GM18498 (cell line): ENCODE measurements at regions not wholly inside any gene's neighbourhood (a gene's known extent, or its start where the extent isn't known, plus 50 kb on each side); places are given as distances from the start of the nearest gene placed in this dataset.

Experiments
- ATAC-seq: cut with Tn5 transposase; IDR thresholded peaks from one replicate; pipeline ENCODE4 v1.9.1; 2021; ENCODE audit warnings: mild to moderate bottlenecking, moderate library complexity; ENCODE audit not compliant: unreplicated experiment

GRCh38 chr12:13769966-13770365, 211.4 kb downstream of the GRIN2B start:
- ATAC-seq = no peak

DNA sequence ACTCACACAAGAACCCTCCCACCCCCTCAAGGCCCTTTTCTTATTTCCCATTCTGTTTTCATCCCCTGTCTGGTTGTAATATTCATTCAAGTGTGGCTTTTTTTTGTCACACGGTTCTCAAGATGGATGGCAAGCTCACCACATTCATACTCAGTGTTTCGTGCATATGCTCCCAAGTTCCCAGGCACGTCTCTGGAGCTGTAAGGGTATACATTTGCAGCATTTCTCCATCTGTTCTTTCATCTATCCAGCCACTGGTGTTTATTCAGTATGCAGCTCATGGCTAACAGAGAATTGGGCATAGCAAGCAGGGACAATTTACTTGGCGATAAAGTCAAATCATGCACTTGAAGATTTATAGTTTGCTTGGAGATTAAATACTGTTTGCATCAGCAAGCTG, 212.1 kb downstream of the GRIN2B start:
- no peak for ATAC-seq

- ATAC-seq = no peak
These were observed 216.7 kb downstream of the GRIN2B start for GRCh38 chr12:13764748-13765147.

DNA sequence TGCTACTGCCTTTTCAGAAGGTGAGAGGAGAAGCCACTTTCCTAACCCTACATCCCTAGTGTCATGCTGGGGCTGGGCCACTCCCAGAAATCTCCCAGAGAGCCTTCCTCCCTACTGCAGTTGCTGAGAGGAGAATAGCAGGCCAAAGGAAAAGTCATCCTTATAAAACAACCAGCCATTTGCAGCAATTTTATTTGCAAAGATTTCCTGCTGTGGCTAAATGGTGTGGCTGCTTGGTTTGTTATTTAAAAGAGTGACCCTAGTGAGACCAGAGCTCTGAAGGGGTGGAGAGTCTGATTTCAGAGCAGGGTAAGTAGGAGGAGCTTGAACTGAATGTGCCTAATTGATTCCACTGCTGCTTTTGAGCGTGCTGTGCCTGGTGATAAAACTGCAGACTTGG, 232.0 kb downstream of the GRIN2B start:
- ATAC-seq = no peak

DNA sequence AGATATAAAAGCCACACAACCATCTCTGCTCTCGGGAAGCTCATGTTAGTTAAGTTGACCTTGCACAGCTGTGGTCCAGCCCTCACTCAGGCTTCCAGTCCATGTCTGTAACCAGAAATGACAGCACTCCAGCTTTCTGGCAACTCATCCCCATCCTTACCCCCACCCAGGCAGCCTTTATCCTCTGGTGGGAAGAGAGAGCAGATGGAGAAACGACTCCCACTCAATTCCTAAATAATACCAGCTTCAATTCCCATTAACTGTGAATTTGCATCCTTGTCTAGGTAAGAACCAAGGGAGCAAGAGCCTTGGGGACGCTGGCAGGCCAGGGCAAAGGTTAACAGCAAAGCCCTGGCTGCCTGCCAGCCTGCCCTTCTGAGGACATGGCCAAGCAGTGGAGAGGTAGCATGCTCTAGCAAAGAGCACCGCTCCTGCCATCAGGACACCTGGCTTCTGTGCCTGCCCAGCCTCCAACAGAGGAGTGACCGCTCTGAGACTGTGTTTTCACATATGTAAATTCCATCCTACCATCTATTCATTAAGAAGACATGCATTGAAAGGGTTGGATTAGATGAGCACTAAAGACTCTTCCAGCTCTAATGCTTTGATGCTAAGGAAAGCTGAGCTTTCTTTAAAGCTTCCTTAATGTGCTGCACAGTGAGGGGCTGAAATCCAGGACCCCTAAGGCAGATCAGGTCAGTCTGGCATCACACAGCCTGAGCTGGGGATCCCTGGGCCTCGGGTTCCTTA, 236.1 kb downstream of the GRIN2B start:
- no peak for ATAC-seq

DNA sequence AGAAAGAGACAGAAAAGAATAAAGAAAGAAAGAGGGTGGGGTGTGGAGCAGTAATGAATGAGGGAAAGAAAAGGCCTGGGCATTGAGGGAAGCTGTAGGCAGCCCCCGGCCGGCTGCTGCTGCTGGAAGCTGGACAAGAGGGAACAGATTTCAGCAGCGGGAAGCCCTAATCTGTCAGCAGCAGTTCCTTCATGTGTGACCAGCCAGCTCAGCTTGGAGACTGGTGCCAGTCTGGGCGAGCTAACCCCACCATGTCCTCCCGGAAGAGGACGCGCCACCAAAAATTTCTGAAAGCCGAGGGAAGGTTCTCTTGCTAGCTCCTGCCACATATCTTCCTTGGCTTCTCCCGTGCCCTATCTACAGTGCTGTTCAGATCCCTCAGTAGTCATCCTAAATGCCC, 236.8 kb downstream of the GRIN2B start:
- no peak for ATAC-seq

DNA sequence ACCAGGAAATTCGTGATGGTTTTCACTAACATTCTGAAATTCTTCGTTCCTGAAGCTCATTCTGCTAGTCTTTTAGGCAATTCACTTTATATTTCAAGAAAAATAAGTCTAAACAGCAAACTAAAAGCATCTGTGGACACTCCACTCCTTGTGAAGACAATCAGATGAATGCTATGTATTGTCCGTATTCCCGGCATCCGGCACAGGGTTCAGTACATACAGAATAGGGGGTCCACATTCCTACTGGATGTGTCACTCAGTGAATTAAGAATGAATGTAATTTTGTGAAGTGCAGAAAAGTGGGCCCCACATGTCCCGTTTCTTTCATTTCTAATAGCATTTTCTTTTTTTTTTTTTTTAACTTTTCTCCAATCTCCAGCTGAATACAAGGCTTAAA, 241.3 kb downstream of the GRIN2B start:
- ATAC-seq = no peak

DNA sequence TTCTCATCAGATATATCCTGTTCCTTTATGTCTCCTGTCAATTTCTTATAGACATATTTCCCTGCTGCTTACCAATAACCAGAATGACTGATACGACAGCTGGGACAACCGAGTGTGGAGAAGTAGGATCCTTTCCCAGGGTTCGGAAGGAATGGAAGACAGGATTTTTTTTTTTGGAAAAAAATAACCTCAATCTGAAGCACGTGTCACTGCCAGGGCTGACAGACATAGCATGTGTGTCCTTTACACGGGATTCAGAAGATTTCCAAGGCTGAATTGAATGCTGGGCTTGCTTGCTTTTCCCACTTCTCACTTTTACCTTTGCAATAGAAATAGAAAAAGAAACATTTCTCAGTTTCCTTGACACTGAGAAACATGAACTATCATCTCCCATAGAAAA, 245.7 kb downstream of the GRIN2B start:
- no peak for ATAC-seq

DNA sequence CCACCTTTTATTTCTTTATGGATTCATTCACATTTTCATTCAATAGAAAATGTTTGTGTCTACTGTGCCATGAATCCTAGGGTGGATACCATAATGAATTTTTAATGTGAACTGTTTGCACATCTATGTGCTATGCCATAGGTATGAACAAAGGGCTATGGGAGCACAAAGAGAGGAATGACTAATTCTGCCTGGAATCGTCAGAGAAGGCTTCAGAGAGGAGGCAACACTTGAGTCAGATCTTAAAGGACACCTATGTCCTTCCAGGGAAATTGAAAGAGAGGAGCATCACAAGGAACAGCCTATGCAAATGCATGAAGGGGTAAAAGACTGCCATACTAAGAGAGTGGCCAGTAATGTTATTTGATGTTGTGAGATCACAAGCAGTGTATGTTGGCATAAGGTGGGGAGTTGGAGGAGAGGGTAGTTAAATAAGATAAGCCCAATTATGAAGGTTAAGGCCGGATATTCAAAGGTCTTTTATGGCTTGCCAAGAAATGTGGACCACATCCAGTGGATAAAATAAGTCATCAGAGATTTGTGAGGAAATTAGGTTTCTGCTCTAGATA, 246.7 kb downstream of the GRIN2B start:
- ATAC-seq = no peak

GRCh38 chr12:13727707-13728195, 253.7 kb downstream of the GRIN2B start:
- no peak for ATAC-seq

- no peak for ATAC-seq
These were observed 256.4 kb downstream of the GRIN2B start for GRCh38 chr12:13725049-13725448.

GRCh38 chr12:13724136-13724535, 257.3 kb downstream of the GRIN2B start:
- no peak for ATAC-seq

GRCh38 chr12:13719986-13720385, 261.4 kb downstream of the GRIN2B start:
- ATAC-seq = no peak

DNA sequence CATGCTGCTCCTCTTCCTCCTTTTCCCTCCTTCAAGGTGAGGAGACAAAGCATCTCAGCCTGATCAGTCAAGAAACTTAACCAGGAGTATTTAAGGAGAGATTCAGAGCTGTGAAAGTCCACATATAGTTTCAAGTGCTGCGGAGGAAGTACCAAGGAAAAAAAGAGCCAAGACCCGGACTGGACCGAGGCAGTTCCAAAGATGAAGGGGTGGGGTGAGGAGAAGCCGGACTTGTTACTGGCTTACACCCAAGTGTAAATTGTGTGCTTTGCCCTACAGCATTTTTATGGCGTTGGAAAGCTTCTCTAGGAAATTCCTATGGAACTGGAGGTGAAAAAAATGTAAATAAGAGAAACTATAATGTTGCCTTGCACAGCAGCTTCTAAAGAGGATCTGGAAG, 263.1 kb downstream of the GRIN2B start:
- no peak for ATAC-seq

- ATAC-seq = no peak
These were observed 265.3 kb downstream of the GRIN2B start for GRCh38 chr12:13716119-13716518.

GRCh38 chr12:13713556-13714410, 267.6 kb downstream of the GRIN2B start:
- no peak for ATAC-seq

DNA sequence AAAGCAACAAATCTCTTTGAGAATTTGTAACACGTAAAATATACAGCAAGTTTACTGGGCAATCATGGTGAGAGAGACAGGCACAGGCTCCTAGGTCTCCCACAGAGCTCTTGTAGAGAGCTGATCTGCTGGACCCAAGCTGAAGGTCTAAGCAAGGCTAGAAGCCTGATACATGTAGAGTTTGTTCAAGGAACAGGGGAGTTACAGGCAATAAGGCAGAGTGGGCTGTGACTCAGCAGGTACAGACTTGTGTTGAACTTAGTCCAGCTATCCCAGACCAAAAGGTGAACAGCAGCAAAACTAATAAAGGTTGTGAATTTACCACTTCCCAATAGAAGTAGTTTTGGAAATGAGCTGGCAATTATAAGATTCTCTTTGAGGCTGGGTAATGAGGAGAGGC, 273.6 kb downstream of the GRIN2B start:
- no peak for ATAC-seq

DNA sequence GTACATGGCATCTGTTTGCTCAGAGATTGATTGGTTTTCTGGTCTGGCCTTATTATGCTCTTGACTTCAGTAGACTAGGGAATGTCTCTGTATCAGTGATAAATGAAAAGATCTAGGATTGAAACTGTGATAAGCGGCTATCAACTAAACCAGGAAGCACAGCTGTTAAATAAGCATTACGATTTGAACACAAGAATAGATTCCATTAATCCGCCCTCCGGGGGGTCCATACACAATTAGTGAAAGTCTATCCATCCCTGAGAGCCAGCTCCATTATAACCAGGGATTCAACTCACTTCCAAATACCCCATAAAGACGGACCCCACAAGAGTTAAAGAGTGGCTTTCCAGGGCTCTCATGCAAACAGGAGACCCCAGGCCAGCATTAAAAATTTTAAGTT, 279.0 kb downstream of the GRIN2B start:
- no peak for ATAC-seq

- no peak for ATAC-seq
These were observed 279.9 kb downstream of the GRIN2B start for GRCh38 chr12:13701502-13701901.

DNA sequence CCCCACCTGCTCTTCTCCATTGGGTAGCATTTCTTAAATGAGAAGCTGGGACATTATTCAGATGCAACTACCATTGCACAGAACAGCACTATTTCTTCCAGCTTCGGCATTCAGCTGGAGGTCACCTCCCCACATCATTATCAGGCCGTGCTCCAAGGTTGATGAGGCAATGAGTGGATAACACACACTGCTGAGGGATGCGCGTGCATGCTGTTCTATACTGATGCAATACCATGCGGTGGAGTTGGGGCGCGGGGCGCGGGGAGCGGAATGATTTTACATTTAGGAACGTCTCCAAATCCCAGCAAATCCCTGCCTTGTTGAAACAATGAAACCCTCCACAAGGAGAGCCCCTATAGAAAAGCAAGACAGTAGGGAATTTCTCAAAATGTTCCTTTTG, 283.4 kb downstream of the GRIN2B start:
- no peak for ATAC-seq

DNA sequence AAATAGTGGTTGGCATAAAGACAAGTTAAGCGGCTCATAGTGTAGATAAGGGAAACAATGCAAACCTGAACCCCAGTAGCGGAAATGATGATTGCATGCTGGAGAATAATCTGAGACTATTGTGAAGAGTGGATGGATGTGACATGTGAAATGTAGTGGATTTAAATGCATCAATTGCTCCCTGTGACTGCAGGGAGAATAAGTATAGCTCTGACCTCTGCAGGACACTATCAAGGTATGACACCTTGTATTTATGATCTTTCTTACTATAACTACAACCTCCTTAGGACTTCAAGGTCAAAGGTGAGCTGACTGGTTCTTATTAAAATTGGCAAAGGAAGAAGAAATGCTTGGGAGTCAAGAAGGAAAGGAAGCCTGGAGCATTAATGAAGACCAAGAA, 285.6 kb downstream of the GRIN2B start:
- no peak for ATAC-seq

DNA sequence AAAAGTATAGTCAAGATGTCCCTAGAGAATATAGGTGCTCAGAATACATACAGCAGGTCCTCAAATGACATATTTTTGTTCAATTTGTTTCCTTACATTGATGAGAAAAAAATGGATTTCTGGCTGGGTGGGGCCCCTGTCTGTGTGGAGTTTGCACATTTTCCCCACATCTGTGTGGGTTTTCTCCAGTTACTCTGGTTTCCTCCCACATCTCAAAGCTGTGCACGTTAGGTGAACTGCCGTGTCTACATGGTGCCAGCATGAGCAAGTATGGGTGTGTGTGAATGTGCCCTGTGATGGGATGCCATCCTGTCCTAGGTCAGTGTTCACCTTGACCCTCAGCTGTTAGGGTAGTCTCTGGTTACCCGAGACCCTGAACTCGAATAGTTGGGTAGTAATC, 289.1 kb downstream of the GRIN2B start:
- no peak for ATAC-seq
